NCI-H2196 treated with DMSO at 0.1 percent for 48 hours (cell line): ENCODE measurements at regions not wholly inside any gene's neighbourhood (a gene's known extent, or its start where the extent isn't known, plus 50 kb on each side); places are given as distances from the start of the nearest gene placed in this dataset.
"Not testable (repeated sequence)": the region's sequence is repeated elsewhere in the genome, so short reads cannot be mapped to it uniquely, and the experiment has no call there.

Experiments used
- DNase-seq: peaks from one replicate; lab custom pipeline; 2025; ENCODE audit not compliant: unreplicated experiment; lab: John Stamatoyannopoulos, UW

- no peak for DNase-seq
Observed at GRCh38 chr6:119838043-119838442, 488.5 kb upstream of the MAN1A1 start.

- DNase-seq, result no peak
Observed at GRCh38 chr6:119834418-119834817, 484.9 kb upstream of the MAN1A1 start.

- DNase-seq, result no peak
Observed at GRCh38 chr6:119832411-119832810, 482.9 kb upstream of the MAN1A1 start.

- DNase-seq, result no peak
Observed at GRCh38 chr6:119830494-119831295, 481.1 kb upstream of the MAN1A1 start.

- DNase-seq, result no peak
Observed at GRCh38 chr6:119830069-119830468, 480.5 kb upstream of the MAN1A1 start.

- DNase-seq, result not testable (repeated sequence)
Observed at GRCh38 chr6:119829499-119829898, 479.9 kb upstream of the MAN1A1 start.

- no peak for DNase-seq
Observed at GRCh38 chr6:119829006-119829405, 479.4 kb upstream of the MAN1A1 start.

- DNase-seq, result no peak
Observed at GRCh38 chr6:119821380-119821779, 471.8 kb upstream of the MAN1A1 start.

GRCh38 chr6:119818876-119819275 lies 469.3 kb upstream of the MAN1A1 start:
- no peak for DNase-seq

- no peak for DNase-seq
Observed at GRCh38 chr6:119814609-119815400, 465.2 kb upstream of the MAN1A1 start.

- no peak for DNase-seq
Observed at GRCh38 chr6:119802464-119802863, 452.9 kb upstream of the MAN1A1 start.

GRCh38 chr6:119801056-119801455 lies 451.5 kb upstream of the MAN1A1 start:
- no peak for DNase-seq

GRCh38 chr6:119800526-119800925 lies 451.0 kb upstream of the MAN1A1 start:
- DNase-seq, result no peak

- no peak for DNase-seq
Observed at GRCh38 chr6:119799596-119800509, 450.3 kb upstream of the MAN1A1 start.

GRCh38 chr6:119791736-119792135 lies 442.2 kb upstream of the MAN1A1 start:
- no peak for DNase-seq

GRCh38 chr6:119781365-119781764 lies 431.8 kb upstream of the MAN1A1 start:
- DNase-seq, result no peak

- no peak for DNase-seq
Observed at GRCh38 chr6:119768201-119768600, 418.6 kb upstream of the MAN1A1 start.

GRCh38 chr6:119764927-119765681 lies 415.5 kb upstream of the MAN1A1 start:
- DNase-seq, result no peak

GRCh38 chr6:119760046-119760445 lies 410.5 kb upstream of the MAN1A1 start:
- no peak for DNase-seq

GRCh38 chr6:119758385-119758784 lies 408.8 kb upstream of the MAN1A1 start:
- DNase-seq, result no peak

GRCh38 chr6:119757467-119757866 lies 407.9 kb upstream of the MAN1A1 start:
- DNase-seq, result no peak
